Cardiac muscle cell (in vitro differentiated cells and primary cell): ENCODE measurements at regions not wholly inside any gene's neighbourhood (a gene's known extent, or its start where the extent isn't known, plus 50 kb on each side); places are given as distances from the start of the nearest gene placed in this dataset.

Source experiments
- DNase-seq, 2 donors: peaks; one replicate each; pipeline versions ENCODE4 v3.0.0 to v3.0.0-alpha.2; 2010 to 2017; ENCODE audit warnings: low read depth in 1 of 2, low spot score in 1 of 2
- H3K27ac ChIP-seq: fragments of 200-600 bp; sonication (generic); 2 replicates; pipeline ENCODE4 v1.5.1; 2016
- H3K27me3 ChIP-seq: fragments of 200-600 bp; sonication (generic); 2 replicates; pipeline ENCODE4 v1.6.0; 2016; ENCODE audit warnings: control low read depth
- H3K36me3 ChIP-seq: fragments of 200-600 bp; sonication (generic); 2 replicates; pipeline ENCODE4 v1.5.1; 2016; ENCODE audit warnings: control low read depth
- H3K4me1 ChIP-seq: fragments of 200-600 bp; sonication (generic); 2 replicates; pipeline ENCODE4 v1.8.1; 2017; ENCODE audit warnings: low read depth, mild to moderate bottlenecking, mixed run types
- H3K4me3 ChIP-seq: fragments of 200-600 bp; sonication (generic); 2 replicates; pipeline ENCODE4 v1.5.1; 2016; ENCODE audit warnings: mild to moderate bottlenecking
- H3K9me3 ChIP-seq: fragments of 200-600 bp; sonication (generic); 2 replicates; pipeline ENCODE4 v1.5.1; 2017; ENCODE audit warnings: low read depth, mild to moderate bottlenecking, control low read depth
- TF ChIP-seq, protein P1 (sequence below): IDR thresholded peaks from 2 replicates; pipeline ENCODE4 v1.5.1; 2012; ENCODE audit warnings: low read depth, mild to moderate bottlenecking, low read length

DNA sequence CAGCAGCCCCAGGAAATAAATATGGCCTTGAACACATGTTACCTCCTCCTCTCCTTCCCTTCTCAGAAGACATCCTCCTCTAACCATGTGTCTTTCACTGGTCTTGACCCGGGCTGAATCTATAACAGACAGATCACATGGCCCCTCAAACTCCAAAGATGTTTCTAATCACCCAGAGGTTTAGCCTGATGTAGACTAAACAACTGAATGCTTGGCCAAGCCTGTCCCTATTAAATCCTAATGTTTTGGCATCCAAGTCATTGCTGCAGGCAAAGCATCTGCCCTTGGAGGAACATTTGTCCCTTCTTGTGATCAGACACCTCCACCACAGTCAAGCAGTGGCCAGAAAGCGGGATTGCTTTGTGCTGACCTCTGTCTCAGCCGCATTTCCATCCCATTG lies 65.5 kb downstream of the ANKRD60 start:
- Histone ChIP-seq H3K4me3 (no peak overlapping the region), H3K4me1 (no peaks in the 10 kb centered on the region), H3K9me3 (no peaks in the 10 kb centered on the region), H3K27ac (no peak overlapping the region), H3K27me3 (peaks cover 4% of the 10 kb centered on the region), H3K36me3 (no peaks in the 10 kb centered on the region)
- TF ChIP-seq, protein P1, sequence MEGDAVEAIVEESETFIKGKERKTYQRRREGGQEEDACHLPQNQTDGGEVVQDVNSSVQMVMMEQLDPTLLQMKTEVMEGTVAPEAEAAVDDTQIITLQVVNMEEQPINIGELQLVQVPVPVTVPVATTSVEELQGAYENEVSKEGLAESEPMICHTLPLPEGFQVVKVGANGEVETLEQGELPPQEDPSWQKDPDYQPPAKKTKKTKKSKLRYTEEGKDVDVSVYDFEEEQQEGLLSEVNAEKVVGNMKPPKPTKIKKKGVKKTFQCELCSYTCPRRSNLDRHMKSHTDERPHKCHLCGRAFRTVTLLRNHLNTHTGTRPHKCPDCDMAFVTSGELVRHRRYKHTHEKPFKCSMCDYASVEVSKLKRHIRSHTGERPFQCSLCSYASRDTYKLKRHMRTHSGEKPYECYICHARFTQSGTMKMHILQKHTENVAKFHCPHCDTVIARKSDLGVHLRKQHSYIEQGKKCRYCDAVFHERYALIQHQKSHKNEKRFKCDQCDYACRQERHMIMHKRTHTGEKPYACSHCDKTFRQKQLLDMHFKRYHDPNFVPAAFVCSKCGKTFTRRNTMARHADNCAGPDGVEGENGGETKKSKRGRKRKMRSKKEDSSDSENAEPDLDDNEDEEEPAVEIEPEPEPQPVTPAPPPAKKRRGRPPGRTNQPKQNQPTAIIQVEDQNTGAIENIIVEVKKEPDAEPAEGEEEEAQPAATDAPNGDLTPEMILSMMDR = no peak
- DNase-seq = no peak

DNA sequence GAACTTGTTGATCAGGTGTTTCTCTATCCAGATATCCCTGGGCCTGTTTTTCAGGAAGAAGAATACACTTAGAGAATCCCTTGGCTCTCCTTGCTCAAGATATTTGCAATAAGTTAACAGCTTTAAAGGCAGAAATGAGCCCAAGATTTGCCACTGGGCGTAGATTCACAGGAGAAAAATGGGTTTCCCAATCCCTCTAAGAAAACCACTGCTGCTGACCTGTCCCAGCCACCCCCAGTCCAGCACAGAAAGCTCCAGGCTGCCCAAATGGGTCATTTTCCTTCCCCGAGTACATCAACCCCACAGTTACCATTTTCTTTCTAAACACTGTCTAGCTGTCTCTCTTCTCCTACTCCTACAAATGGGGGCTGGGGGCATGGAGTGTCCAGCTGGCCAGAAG lies 67.3 kb downstream of the ANKRD60 start:
- Histone ChIP-seq H3K27me3 (peaks cover 4% of the 10 kb centered on the region), H3K4me3 (no peak overlapping the region), H3K9me3 (no peaks in the 10 kb centered on the region), H3K4me1 (no peaks in the 10 kb centered on the region), H3K27ac (no peak overlapping the region), H3K36me3 (no peaks in the 10 kb centered on the region)
- DNase-seq = no peak
- TF ChIP-seq, protein P1 = no peak

DNA sequence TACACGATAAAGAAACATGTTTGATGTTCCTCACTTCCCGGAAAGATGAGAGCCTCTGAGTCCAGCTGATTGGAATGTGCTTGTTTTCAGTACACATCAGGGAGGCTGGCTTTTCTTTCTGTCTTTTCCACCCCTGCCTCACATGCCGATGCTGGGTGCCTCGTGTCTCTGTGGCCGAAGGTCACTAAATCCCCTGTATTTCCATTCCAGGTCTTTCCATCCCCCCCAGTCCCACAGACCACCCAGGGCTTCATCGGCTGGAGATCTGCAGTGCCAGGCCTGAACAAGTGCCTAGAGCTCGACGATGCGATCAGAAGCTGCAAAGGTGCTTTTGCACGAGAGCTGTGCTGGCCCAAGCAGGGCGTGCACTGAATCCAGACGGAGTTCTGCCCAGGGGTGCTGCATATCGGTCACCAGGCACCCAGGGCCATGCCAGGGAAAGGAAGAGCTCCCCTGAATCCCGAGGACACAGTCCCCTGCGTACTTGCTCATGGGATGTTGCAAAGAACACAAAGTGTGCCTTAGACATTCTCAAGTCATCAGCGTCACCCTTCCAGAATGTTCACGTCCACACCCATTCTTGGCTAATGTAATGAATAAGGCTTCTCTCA lies 67.9 kb downstream of the ANKRD60 start:
- TF ChIP-seq, protein P1 = no peak
- Histone ChIP-seq H3K4me3 (no peak overlapping the region), H3K4me1 (no peaks in the 10 kb centered on the region), H3K27ac (no peak overlapping the region), H3K27me3 (peaks cover 4% of the 10 kb centered on the region), H3K36me3 (no peaks in the 10 kb centered on the region), H3K9me3 (no peaks in the 10 kb centered on the region)
- DNase-seq = no peak

DNA sequence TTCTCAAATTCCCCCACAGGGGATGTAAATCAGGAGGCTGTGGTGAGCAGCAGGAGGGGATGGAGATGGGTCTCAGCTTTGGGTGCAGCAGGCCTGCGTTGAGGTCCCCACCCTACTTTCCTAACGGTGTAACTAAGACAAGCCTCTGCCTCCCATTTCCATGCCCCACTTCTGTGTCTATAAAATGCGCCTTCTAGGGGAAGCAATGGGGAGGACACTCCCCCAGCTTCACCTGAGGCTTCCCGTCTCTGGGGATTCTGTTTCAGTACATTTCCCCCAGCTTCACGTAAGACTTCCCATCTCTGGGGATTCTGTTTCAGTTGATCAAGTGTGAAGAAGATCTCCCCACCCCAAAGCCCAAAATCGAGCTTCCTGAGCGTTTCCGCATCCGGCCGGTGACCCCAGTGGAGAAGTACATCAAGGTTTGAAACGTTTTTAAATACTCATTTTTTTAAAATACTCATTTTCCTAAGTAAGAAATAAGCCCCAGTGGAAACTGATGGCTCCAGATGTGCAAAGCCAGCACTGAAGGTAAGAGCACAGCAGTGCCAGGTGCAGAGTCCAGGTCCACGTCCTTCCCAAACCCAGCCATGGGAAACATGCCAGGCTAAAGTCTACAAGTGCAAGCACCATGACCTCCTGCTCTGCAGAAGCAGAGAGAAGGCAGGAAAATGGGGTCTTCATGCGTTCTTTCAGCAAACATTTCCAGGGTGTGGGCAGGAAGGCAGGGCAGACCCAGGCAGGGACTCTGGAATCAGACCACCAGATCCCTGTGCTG lies 73.1 kb downstream of the ANKRD60 start:
- TF ChIP-seq, protein P1 = no peak
- no peak for DNase-seq
- no peaks in the 10 kb centered on the region for H3K4me1 ChIP-seq
- H3K36me3 ChIP-seq = no peaks in the 10 kb centered on the region
- H3K27me3 ChIP-seq = peaks cover 22% of the 10 kb centered on the region
- no peak overlapping the region for H3K27ac ChIP-seq
- no peak overlapping the region for H3K4me3 ChIP-seq
- H3K9me3 ChIP-seq = no peaks in the 10 kb centered on the region

DNA sequence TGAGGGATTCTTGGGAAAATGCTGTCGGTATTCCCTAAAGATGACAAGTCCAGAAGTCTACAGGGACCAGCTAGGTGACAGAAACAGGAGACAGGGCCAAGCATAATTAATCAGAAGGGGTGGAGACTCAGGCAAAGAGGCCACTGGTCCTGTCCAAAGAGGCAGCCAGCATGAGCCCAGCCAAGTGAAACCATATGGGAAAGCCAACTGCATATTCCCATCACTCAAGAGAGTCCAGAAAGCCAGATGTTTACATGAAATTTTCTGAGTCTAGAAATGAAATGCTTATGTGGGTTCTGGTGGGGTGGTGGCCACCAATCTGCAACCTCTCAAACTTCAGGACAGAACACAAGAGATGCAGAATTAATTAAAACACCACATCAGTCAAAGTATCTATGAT lies 74.3 kb downstream of the ANKRD60 start:
- Histone ChIP-seq H3K4me1 (no peaks in the 10 kb centered on the region), H3K4me3 (no peak overlapping the region), H3K27ac (no peak overlapping the region), H3K36me3 (no peaks in the 10 kb centered on the region), H3K27me3 (peaks cover 34% of the 10 kb centered on the region), H3K9me3 (no peaks in the 10 kb centered on the region)
- TF ChIP-seq, protein P1 = no peak
- no peak for DNase-seq
